IMR-90 (cell line): ENCODE measurements at regions not wholly inside any gene's neighbourhood (a gene's known extent, or its start where the extent isn't known, plus 50 kb on each side); places are given as distances from the start of the nearest gene placed in this dataset.

ENCODE experiments used
- BHLHE40 ChIP-seq: fragments of 150-350 bp; IDR thresholded peaks from 2 replicates; pipeline ENCODE4 v1.6.1; 2016; ENCODE audit warnings: mild to moderate bottlenecking, low read depth, low read length
- CTCF ChIP-seq: conservative IDR thresholded peaks from 2 replicates; pipeline ENCODE4 v1.5.1; 2012; ENCODE audit warnings: mild to moderate bottlenecking, low read depth, low read length, improper control_type of control experiment
- MXI1 ChIP-seq: IDR thresholded peaks from 2 replicates; pipeline ENCODE4 v1.6.1; 2012; ENCODE audit warnings: low read depth, mild to moderate bottlenecking, low read length, moderate library complexity, borderline replicate concordance
- NFE2L2 ChIP-seq: fragments of 150-350 bp; IDR thresholded peaks from 2 replicates; pipeline ENCODE4 v1.6.1; 2016; ENCODE audit warnings: low read depth, mild to moderate bottlenecking, low read length
- POLR2A ChIP-seq: IDR thresholded peaks from 2 replicates; pipeline ENCODE4 v1.6.1; 2012; ENCODE audit warnings: mild to moderate bottlenecking, low read depth, low read length
- SMC3 ChIP-seq: fragments of 150-350 bp; IDR thresholded peaks from 2 replicates; pipeline ENCODE4 v1.6.1; 2016; ENCODE audit warnings: low read depth, mild to moderate bottlenecking, antibody characterized with exemption, low read length, moderate library complexity

- TF ChIP-seq POLR2A: no peak
- TF ChIP-seq CTCF: no peak
- no peak for TF ChIP-seq NFE2L2
- no peak for TF ChIP-seq SMC3
- no peak for TF ChIP-seq MXI1
- TF ChIP-seq BHLHE40: no peak
These were observed 147.9 kb downstream of the VEGFA start for GRCh38 chr6:43917878-43918382.
